Right hindlimb (tissue), 1 donor: ENCODE measurements at regions not wholly inside any gene's neighbourhood (a gene's known extent, or its start where the extent isn't known, plus 50 kb on each side); places are given as distances from the start of the nearest gene placed in this dataset.
"Not testable (repeated sequence)": the region's sequence is repeated elsewhere in the genome, so short reads cannot be mapped to it uniquely, and the experiment has no call there.

Experiments used
- DNase-seq: peaks from one replicate; pipeline ENCODE4 v3.0.0-alpha.2; 2018

DNA sequence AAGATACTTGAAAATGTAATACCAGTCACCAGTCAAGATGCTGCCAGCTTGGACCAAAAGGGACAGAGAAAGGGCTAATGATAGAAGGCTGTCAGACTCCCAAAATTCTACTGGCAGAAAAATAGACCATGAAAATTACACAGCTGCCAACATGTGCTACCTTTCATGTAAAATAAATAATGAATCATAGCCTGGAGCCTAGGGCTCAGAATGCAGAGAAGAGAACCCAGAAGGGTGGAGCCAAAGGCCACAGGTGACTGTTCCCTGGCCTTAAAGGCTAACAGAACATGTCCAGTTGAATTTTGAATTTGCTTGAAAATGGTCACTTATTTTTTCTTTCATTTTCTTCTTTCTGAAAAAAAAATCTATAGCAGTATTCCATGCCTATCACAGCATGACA lies 1827.0 kb upstream of the MIR17HG start:
- no peak for DNase-seq

DNA sequence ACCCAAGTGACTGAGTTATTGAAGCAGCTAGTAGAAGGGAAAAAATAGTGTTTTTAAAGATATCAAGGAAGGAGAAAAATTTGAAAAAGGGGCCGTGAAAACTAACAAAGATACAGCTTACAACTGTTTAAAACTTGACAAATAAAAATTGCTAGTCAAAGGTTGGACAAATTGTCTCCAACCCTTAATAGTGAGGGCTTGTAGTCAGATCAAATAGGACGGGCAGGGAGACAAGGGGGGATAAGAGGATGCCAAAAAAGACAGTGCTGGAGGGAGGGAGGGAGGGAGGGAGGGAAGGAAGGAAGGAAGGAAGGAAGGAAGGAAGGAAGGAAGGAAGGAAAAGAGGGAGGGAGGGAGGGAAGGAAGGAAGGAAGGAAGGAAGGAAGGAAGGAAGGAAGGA lies 1825.8 kb upstream of the MIR17HG start:
- DNase-seq, result not testable (repeated sequence)

DNA sequence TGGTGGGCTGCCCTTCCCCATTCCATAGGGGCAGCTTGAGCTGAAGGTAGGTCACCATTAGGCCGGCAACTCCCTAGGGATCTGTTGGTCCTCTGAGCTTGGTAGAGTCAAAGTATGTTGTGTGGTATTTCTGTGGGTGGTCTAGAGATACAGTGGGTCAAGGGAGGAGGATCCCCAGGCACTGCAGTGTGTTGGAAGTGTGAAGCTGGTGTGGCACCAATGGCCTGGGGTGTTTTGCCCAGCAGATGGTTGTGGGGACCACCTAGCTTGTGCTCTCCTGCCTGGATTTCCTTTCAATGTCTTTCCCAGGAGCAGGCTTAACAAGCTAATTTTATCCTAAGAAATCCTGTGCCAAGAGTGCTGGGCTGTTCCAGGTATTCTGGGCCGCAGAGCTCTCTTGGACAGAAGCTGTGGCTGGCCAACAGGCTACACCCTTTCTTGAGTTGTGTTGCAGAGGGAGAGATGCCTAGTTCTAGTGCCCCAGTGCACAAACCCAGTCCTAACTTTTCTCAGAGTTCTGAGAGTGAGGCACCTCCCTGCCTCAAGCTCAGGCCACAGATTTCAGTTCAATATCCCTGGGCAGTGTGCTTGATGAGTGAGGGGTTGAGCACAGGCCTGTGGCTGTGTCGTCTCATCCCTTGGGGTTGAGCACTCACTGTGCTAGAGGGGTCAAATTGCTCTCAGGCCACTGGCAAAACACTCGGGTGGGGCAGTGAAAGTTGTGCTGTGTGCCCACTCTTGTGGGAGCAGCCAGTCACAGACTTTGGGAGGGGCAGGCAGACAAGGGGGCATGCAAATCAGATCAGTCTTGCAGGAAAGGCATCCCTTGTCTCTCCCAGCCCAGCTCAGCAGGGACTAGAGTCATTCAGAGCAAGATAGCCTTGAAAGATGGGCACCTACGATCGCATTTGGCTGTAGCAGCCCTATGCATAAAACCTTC lies 1806.1 kb upstream of the MIR17HG start:
- DNase-seq, result no peak

DNA sequence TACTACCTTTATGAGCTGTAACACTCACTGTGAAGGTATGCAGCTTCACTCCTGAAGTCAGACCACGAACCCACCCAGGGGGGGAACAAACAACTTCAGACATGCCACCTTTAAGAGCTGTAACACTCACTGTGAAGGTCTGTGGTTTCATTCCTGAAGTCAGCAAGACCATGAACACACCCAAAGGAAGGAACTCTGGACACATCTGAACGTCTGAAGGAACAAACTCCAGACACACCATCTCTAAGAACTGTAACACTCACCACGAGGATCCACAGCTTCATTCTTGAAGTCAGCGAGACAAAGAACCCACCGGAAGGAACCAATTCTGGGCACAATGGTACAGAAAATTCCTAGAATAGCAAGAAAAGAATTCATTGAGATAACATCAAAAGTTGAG lies 1796.5 kb upstream of the MIR17HG start:
- DNase-seq, result no peak

DNA sequence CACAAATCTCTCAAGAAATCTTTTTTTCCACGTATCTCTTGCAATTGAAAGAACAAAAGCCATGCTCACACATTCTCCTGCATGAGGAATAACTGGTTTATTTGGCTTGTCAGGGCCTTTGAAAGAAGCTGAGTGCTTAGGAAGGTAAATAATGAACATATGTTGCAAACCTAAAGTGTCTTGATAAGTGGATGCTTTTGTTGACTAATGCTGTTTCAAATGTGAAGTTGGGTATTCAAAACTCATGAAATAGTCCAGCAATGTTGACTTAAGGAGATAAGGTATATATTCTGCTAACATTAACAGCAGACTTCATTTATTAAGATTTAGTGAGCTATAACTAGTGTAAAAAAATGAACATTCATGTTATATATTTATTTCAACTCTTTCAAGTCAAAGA lies 1792.7 kb upstream of the MIR17HG start:
- no peak for DNase-seq

DNA sequence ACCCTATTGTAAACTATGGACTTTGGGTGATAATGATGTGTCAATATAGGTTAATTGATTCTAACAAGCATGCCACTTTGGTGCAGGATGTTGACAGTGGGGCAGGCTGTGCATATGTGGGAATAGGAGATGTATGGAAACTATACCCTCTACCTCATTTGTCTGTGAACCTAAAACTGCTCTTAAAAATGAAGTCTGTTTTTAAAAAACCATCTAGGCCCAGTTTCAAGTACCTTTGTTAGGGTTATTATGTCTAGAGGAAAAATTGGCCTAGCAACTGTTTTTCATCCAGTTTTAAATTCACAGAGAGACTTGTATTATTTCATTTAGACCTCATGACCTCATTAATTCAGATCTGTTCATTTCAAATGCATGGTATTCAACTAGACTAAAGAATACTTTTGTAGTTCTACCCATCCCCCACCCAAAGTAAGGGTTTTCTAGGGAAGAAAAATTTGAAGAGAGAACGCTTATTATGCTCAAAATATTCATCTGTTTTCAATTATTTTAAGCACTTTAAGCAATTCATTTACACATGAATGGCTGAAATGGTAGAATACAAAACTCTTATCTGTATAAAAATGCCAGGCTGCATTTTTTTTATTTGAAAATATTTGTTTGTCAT lies 1781.9 kb upstream of the MIR17HG start:
- no peak for DNase-seq

DNA sequence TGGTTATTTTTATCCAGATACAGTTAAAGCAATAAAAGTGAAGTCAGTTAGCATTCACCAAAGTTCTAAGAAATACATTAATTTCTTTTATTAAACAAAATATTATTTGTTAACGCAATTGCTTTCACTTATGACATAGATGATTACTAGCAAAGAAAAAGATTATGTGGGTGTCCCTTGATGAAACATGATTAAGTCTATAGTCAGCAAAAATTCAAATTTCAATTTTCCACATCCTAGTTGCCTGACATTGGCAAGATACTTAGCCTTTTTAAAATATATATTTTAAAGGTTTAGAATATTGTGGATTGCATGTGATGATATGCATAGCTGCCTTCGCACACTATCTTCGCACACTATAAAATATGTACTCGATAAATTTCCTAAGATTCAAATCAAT lies 1780.5 kb upstream of the MIR17HG start:
- no peak for DNase-seq

DNA sequence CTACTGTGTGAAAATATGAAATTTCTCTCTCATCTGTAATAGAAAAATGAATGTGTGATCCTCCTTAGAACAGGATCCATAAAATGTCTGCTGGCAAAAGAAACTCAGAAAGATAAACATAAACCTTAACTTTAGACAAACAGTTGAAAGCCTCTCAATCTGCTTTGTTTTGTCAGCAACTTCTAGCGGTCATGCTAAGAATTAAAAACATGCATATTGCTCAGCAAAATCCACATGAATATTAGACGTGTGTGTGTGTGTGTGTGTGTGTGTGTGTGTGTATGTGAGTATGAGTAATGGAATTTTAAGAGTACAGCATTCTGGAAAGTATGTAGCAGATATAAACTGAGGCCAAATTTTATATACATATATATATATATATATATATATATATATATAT lies 1779.2 kb upstream of the MIR17HG start:
- no peak for DNase-seq

DNA sequence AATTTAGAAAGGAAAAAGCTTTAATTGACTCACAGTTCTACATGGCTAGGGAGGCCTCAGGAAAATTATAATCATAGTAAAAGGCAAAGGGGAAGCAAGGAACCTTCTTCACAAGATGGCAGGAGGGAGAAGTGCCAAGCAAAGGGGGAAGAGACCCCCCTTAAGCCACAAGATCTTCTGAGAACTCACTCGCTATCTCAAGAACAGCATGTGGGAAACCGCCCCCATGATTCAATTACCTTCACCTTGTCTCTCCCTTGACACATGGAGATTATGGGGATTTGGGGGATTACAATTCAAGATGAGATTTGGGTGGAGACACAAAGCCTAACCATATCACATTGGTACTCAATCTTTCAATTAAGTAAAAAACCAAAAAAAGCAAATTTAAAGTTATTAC lies 1778.7 kb upstream of the MIR17HG start:
- no peak for DNase-seq

DNA sequence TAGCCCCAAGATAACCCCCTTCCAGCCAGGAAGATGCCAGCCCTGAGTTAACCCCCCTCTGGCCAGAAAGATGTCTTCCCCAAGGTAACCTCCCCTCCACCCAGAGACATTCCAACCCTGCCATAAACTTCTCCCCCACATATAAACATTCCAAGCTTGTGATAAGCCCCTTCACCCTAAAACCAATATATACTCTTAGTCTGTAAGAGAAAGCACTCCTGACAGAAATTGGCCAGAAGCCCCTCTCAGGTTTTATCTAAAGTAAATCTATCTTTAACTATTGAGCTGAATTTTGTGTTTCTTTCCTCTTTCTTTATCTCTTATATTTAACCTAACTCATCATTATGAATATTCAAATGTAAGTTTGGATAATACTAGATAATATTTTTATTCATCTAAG lies 1775.8 kb upstream of the MIR17HG start:
- DNase-seq, result no peak

DNA sequence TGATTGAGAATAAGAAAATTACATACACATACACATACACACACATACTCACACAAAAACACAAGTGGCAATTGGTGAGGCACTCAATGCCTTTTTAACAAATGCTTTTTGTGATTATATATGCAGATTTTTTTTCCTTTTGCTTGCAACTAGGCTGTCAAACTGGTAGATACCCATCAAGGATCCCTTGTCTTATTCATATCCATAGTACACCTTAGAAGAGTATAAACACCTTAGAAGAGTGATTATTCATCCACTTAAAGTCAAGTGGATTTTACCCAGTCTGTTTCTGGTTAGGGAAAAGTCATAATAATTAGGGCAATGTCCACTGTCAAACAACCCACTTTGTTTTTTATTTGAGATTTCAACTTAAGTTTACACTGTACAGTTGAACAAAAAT lies 1773.4 kb upstream of the MIR17HG start:
- no peak for DNase-seq

DNA sequence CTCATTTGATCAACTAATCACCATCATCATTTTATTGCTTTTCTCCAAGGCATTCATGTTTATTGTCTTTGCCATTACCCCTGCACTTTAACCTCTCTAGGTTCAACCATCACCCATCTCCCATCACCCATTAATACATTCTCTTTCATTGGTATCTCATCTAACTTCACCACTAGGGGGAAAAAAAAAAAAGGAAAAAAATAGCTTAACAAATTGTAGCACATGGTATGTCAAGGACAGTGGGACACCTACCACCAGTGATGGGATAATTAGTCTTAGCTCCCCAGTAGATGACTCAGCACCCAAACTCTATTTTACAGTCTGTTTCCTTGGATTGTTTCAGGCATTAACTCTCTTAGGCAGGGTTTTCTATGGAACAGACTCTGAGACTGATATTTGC lies 1770.2 kb upstream of the MIR17HG start:
- DNase-seq, result no peak

DNA sequence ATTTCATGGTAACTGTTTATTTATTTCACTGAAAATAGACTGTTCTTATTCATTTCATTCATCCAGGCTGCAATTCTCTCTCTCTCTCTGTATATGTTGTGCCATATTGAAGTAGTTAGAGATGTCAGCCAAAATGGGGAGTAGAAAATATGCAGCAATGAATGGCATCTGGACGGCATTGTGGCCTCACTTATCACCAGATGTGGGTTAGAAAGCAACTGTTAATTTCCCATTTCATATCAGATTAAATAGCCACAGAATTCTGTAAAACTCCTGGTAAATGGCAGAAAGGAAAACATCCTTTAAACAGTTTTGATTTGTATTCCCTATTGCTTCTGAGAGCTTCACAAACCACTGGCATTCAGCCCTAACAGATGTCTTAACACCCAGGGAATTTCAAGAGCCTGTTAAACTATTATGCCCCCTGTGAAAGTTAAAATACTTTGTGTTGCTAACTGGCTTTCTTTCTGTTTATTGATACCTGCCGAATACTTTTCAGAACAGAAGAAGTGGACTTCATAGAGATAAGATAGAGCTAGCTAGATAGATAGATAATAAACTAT lies 1763.3 kb upstream of the MIR17HG start:
- no peak for DNase-seq

DNA sequence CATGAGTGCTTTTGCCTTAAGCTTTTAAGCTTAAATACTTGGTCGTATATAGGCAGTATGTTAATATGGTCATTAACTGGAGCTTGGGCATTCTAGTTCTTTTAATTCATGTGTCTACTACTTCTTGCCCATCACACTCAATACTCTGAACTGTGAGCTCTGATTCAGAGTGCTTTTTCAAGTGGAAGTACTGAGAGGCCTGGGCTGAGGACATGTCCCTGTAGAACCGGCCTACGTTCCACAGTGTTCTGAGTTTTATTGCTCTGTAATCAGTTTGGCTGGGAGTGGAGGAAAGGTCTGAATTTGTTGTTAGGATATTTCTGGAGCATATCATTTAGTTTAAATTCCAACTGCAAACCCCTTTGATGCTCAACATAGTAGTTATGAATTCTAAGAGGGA lies 1744.8 kb upstream of the MIR17HG start:
- no peak for DNase-seq

DNA sequence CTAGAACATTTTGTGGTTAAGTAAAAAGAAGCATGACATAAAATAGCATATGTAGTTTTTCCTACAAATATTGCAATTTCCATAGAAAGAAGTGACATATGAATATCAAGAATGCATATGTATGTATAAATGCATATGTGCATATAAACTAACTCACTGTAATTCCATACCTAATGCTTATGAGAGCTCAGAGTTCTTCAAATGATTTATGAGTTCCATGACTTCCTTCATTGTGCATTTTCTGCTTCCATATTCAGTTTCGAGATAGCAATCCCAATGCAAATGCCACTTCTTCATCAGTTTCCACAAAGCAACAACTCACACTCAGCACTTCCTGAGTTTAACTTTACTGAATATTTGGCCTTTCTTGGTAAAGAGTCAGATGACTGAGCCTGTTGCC lies 1744.3 kb upstream of the MIR17HG start:
- DNase-seq, result no peak

DNA sequence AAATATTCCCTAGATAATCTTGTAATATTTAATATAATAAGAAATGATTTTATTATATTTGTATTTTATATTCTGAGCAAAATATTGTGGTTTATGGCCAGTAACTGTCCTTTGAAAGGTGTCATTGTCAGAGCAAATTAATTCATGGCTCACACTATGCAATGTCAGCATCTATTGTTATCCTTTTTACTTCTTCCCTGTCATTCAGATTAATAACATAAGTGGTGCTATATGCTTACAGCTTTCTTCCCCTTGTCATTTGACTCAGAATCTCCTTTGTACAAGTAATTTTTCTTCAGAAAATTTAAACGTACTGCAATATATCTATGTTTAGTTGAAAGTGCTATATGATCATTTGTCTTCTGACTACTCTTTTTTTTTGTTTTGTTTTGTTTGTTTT lies 1738.2 kb upstream of the MIR17HG start:
- DNase-seq, result no peak

DNA sequence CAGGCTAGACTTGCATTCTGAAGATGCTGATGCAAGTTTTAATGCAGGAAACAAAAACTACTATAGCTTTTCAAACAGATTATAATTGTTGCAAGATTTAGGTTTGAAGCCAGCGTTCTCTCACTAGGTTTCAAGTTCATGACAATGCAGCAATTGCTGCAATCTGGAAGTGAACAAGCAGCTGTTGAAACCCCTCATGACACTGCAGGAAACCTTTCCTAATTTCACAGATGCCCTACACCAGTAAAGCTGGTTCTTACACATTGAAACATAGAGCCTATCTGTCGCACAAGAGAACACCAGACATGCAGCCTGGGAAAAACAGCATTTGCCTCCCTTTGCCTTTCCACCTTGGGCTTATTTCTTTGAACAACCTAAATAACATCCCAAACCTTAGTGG lies 1737.2 kb upstream of the MIR17HG start:
- DNase-seq, result no peak

DNA sequence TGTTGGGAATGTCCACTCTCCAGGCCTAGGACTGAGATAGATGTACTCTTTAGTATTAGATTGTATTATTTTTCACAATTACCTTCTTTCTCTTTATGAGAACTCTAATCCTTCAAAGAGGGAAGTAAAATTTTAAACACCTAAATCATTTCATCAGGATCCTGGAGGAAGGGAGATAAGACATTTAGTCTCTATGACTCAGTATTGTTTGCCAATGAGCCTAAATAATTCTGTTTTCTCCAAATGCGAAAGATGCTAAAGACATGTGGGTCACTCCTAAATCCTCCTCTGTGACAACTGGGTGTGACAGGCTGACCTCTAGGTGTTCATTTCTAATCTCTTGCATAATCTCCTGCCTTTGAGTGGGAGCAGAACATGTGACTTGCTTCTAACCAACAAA lies 1736.6 kb upstream of the MIR17HG start:
- no peak for DNase-seq

DNA sequence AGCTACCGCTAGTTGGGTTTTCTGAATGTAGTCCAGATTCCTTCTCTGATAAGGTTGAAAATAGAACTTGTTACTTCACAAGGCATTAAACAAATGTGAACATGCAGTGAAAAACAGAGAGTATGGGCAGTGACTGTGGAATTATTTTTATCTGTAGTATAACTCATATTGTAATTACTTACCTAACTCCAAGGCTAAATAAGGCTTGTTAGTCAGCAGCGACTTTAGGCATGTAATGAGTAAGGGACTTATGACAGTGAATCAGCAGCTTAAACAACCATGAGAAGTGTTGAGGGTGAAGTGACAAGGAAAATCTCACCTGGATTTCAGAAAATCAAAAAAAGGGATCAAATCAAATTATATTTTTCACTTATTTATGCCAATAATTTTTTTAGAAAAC lies 1719.5 kb upstream of the MIR17HG start:
- no peak for DNase-seq

DNA sequence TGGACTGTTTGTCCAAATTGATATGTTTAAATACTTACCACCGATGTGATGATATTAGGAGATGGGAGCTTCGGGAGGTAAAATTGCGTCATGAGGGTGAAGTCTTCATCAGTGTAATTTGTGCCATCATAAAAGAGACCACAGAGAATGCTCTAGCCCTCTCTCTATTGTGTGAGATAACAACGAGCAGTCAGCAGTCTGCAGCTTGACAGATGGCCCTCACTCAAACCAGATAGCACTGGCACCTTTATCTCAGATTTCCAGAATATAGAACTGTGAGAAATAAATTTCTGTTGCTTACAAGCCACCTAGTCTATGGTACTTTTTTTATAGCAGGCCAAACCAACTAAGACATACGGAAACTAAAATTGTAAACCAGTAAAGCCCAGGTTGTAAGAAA lies 1718.9 kb upstream of the MIR17HG start:
- no peak for DNase-seq

DNA sequence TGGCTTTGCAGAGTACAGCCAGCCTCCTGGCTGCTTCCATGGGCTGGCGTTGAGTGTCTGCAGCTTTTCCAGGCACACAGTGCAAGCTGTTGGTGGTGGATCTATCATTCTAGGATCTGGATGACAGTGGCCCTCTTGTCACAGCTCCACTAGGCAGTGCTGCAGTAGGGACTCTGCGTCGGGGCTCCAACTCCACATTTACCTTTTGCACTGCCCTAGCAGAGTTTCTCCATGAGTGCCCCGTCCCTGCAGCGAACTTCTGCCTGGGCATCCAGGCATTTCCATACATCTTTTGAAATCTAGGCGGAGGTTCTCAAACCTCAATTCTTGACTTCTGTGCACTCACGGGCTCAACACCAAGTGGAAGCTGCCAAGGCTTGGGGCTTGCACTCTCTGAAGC lies 1697.3 kb upstream of the MIR17HG start:
- DNase-seq, result no peak

DNA sequence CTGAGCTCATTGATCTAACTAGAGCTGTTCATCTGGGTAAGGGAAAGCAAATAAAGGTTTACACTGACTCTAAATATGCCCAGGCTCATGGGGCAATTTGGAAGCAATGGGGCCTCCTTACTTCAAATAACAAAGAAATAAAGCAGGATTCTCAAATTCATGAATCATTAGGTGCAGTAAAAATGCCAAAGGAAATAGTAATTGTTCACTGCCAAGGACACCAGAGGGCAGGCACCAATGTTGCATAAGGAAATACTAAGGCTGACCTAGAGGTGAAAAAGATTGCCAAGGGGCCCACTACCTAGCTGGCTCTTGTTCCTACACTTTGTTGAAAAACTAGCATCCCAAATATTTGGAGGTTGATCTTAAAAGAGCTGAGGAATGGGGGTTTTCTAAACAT lies 1686.7 kb upstream of the MIR17HG start:
- DNase-seq, result no peak

DNA sequence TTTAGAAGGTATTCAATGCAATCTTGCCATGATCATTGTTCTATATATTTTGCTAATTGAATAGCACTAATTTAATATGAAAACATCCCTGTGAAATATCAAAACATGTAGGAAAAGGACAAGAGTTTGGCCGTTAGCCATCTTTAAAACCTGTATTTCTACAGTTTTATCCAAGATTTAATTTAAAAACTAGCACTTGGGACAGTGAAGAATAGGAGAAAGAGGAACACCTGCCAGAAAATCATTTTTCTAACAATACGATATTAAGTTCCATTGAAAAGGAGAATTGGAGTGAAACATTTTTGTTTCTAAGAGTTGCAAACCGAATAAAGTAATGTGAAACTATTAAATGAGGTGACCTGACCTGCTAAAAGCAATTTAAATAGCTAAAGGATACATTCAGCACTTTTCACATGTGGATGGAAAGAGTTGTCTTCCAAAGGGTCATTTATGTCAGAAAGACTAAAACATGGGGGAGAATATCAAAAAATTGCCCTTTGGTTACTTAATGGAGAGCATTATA lies 1673.6 kb upstream of the MIR17HG start:
- DNase-seq, result no peak
